Stomach (tissue), 4 donors: ENCODE measurements at regions not wholly inside any gene's neighbourhood (a gene's known extent, or its start where the extent isn't known, plus 50 kb on each side); places are given as distances from the start of the nearest gene placed in this dataset.

Experiments used
- CTCF ChIP-seq, 7 experiments: fragments of 450-650 bp in 4 of 7; fragments of 200-600 bp in 3 of 7; sonication (generic) in 3 of 7; IDR thresholded peaks; one replicate each; pipeline ENCODE4 v1.5.1; 2016 to 2019; ENCODE audit warnings: antibody characterized with exemption in 7 of 7, control low read depth in 2 of 7, mild to moderate bottlenecking in 1 of 7
- POLR2A ChIP-seq, 4 donors: fragments of 450-650 bp; IDR thresholded peaks; one replicate each; pipeline ENCODE4 v1.6.1; 2016; ENCODE audit warnings: antibody characterized with exemption in 4 of 4, control low read depth in 2 of 4, mild to moderate bottlenecking in 1 of 4, moderate library complexity in 1 of 4

- TF ChIP-seq CTCF (IDR thresholded peaks at IDR 0.05) (no peak), POLR2A (IDR thresholded peaks at IDR 0.05) (no peak)
These were observed 327.0 kb upstream of the NOCT start for GRCh38 chr4:138688408-138689085.
